SK-MEL-5 (cell line): ENCODE measurements at regions not wholly inside any gene's neighbourhood (a gene's known extent, or its start where the extent isn't known, plus 50 kb on each side); places are given as distances from the start of the nearest gene placed in this dataset.
"Not testable (repeated sequence)": the region's sequence is repeated elsewhere in the genome, so short reads cannot be mapped to it uniquely, and the experiment has no call there.

Experiments used
- DNase-seq: peaks from one replicate; pipeline ENCODE4 v3.0.0-alpha.2; 2016; ENCODE audit warnings: low read depth, low spot score
- in situ Hi-C: cut with HindIII; loops from 2 replicates; pipeline ENCODE4 v1.10.0; 2016; ENCODE audit warnings: low sequenced_read_pairs, high pct_unique_total_duplicates, low pct_unique_long_range_greater_than_20kb

GRCh38 chr2:111606632-111607031 lies 277.4 kb downstream of the ANAPC1 start:
- in situ Hi-C loops, DNase-seq: not testable (repeated sequence)

GRCh38 chr2:111609146-111609844 lies 274.7 kb downstream of the ANAPC1 start:
- in situ Hi-C loops, DNase-seq: not testable (repeated sequence)

- in situ Hi-C loops, DNase-seq: not testable (repeated sequence)
Measured at GRCh38 chr2:111610035-111610434, 274.0 kb downstream of the ANAPC1 start.

- in situ Hi-C loops: no loop called here
Measured at GRCh38 chr2:111616651-111617218, 267.3 kb downstream of the ANAPC1 start.

GRCh38 chr2:111617299-111618225 lies 266.4 kb downstream of the ANAPC1 start:
- DNase-seq: peak; percentile 59
- in situ Hi-C loops: no loop called here

More at GRCh38 chr2:111616651-111617218, 267.3 kb downstream of the ANAPC1 start:
- DNase-seq: no peak

GRCh38 chr2:111618226-111618977 lies 265.6 kb downstream of the ANAPC1 start:
- in situ Hi-C loops: no loop called here
- DNase-seq: no peak

- in situ Hi-C loops: no loop called here
- peak; percentile 63 for DNase-seq
Measured at GRCh38 chr2:111618978-111619902, 264.8 kb downstream of the ANAPC1 start.

GRCh38 chr2:111620281-111620680 lies 263.7 kb downstream of the ANAPC1 start:
- no peak for DNase-seq
- in situ Hi-C loops: no loop called here

- in situ Hi-C loops: no loop called here
- no peak for DNase-seq
Measured at GRCh38 chr2:111622859-111623258, 261.1 kb downstream of the ANAPC1 start.

- in situ Hi-C loops: no loop called here
- DNase-seq: no peak
Measured at GRCh38 chr2:111623380-111623779, 260.6 kb downstream of the ANAPC1 start.

GRCh38 chr2:111624411-111625156 lies 259.4 kb downstream of the ANAPC1 start:
- in situ Hi-C loops: no loop called here
- peak; percentile 46 for DNase-seq

GRCh38 chr2:111625157-111625537 lies 258.8 kb downstream of the ANAPC1 start:
- DNase-seq, in situ Hi-C loops: not testable (repeated sequence)

- no peak for DNase-seq
- in situ Hi-C loops: no loop called here
Measured at GRCh38 chr2:111626037-111626864, 257.7 kb downstream of the ANAPC1 start.

- DNase-seq: no peak
- in situ Hi-C loops: no loop called here
Measured at GRCh38 chr2:111626865-111627163, 257.2 kb downstream of the ANAPC1 start.

- in situ Hi-C loops: no loop called here
Measured at GRCh38 chr2:111627256-111627655, 256.7 kb downstream of the ANAPC1 start.

GRCh38 chr2:111628221-111628620 lies 255.8 kb downstream of the ANAPC1 start:
- no peak for DNase-seq
- in situ Hi-C loops: no loop called here

More at GRCh38 chr2:111627256-111627655, 256.7 kb downstream of the ANAPC1 start:
- DNase-seq: no peak
